Dedifferentiated amniotic fluid mesenchymal stem cell (primary cell): ENCODE measurements at regions not wholly inside any gene's neighbourhood (a gene's known extent, or its start where the extent isn't known, plus 50 kb on each side); places are given as distances from the start of the nearest gene placed in this dataset.

Source experiments
- DNase-seq: peaks from one replicate; pipeline ENCODE4 v3.0.0-alpha.2; 2016; ENCODE audit errors: extremely low spot score

- no peak for DNase-seq
Observed at GRCh38 chr9:119649205-119649604, 280.0 kb upstream of the BRINP1 start.

GRCh38 chr9:119639287-119639955 lies 270.2 kb upstream of the BRINP1 start:
- no peak for DNase-seq

GRCh38 chr9:119634006-119634405 lies 264.8 kb upstream of the BRINP1 start:
- no peak for DNase-seq

DNA sequence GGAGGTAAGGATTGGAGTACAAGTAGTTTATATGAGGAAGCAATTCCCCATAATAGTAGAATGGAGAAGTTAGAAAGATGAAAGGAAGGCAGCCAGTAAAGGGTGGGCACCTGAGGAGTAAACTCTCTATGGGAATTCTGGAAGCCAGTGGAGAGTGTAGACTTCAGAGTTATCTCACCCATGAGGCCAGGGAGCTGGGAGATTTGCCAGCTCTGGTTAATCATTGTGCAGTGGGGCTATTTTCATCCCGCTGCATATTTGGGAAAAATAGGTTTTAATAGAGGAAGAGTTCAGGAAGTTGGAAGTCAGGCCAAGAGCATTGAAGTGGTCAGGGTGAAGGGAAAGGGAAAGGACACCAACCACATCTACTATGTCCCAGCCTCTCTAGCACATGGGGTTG lies 242.3 kb upstream of the BRINP1 start:
- no peak for DNase-seq

DNA sequence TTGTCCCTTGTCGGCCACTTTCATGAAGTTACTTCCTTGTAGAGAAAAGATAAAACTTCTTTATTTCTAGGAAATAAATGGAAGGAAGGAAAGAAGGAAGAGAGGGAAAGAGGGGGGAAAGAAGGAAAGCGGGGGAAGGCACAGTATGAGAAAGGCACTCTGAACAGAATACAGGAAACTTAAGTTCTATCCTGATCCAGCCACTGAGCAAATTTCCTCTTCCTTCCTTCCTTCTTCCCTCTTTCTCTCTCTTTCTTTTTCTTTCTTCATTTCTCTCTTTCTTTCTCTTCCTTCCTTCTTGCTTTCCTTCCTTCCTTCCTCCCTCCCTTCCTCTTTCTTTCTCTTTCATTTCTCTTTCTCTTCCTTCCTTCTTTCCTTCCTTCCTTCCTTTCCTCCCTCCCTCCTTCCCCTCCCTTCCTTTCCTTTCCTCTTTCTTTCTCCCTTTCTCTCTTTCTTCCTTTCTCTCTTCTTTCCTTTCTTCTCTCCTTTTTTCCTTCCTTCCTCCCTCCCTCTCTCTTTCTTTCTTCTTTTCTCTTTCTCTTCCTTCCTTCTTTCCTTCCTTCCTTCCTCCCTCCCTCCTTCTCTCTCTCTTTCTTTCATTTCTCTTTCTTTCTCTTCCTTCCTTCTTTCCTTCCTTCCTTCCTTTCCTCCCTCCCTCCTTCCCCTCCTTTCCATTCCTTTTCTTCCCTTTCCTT lies 240.2 kb upstream of the BRINP1 start:
- DNase-seq: no peak

DNA sequence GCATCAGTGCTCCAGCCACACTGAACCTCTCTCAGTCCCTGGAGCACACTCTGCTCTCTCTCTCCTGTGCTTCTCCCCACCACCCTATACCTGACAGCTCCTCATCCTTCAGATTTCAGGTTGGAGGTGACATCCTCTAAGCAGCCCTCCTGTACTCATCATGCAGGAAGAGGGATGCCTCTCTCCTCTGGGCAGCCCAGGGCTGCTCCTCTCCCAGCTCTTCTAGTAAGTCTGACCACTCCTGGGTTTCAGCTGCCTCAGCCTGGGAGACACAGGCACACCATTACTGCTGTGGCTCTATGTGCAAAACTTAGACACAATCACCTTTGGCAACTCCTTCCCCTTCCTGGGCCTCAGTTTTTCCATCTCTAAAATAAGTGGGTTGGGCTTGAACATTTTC lies 232.4 kb upstream of the BRINP1 start:
- DNase-seq: no peak

DNA sequence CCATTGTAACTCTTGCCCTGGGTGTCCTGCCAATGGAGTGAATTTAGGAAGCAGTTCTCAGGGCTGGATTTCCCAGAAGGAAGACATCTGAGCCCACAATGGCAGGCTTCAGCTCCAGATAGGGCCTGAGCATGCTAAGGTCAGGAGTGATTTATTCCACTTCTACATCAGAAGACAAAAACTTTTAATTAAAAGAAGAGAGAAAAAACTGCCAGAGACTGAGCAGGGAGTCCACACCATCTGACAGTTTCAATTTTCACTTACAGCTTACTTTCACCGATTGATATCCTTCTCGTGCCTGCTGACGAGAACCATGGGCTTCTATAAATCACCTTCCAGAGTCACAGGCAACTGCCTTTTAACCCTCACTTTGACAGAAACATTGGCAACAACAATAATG lies 228.3 kb upstream of the BRINP1 start:
- DNase-seq: no peak

DNA sequence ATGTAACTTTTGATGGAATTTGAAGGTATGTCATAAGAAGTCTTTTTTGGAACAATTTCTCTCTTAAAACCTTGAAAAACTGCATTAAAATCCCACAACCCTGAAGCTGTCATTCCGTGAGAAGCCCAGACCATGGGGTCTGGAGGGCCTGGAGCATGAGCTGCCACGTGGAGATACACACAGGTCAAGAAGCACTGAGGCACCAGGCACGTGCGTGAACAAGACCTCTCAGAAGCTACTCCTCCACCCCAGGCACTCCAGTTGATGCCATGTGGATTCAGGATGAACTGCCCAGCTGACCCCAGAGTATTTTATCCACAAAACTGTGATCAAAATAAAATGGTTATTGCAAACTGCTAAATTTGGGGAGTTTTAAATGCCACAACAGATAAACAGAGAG lies 227.5 kb upstream of the BRINP1 start:
- DNase-seq: no peak

- DNase-seq: no peak
Observed at GRCh38 chr9:119588874-119589744, 219.9 kb upstream of the BRINP1 start.

DNA sequence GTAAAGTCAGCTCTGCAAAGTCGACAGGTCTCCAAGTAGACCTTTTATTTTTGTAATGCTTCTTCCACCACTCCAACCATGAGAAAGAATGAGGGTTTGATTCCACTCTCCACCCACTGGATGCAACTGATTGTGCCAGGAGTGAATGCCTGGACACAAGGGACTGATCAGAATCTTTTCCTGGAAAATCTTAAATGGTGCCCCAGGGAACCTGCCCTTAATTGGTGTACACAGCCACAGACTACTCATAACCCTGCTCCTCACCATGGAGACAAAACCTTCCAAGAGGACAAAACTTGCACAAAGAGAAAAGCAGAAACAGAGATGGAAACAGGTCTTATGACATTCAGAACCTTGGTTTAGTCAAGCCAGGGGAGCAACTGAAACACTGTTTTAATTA lies 208.6 kb upstream of the BRINP1 start:
- DNase-seq: no peak

GRCh38 chr9:119559986-119560385 lies 190.8 kb upstream of the BRINP1 start:
- no peak for DNase-seq

DNA sequence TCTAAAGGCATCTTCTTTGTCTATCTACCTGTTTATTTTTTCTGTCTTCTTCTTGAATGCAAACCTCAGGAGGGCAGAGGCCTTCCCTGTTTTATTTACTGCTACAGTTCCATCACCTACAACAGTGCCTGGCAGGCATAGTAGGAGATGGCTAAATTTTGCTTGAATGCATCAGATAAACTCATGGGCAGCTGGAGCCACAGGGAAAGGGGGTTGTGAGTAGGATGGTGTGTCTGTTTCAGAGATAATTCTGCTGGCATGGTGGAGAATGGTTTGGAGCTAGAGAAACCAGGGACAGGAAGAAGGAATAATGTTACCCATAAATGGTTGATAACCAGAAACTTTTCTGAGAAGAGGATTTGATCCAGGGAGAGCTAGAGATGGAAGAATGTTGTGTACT lies 189.8 kb upstream of the BRINP1 start:
- DNase-seq: no peak

GRCh38 chr9:119556129-119556875 lies 187.1 kb upstream of the BRINP1 start:
- peak; percentile 42 for DNase-seq

DNA sequence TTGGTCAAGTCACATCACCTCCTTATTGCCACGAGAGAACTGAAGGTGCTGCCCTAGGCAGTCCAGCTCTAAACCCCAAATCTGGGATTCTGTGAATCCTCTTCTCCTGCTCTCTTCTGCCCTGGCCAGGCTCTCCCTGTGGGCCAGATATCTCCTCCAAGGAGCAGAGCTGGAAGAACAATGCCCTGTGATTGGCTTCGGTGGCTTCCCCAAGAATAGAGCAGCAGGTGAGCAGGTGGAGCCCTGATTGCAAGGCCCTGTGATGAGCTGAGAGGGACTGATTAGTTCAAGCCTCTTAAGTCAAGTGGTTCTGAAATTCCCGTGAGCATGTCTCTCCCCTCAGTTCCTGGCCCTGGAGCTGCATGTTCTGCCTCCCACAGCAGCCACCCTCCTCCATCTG lies 175.3 kb upstream of the BRINP1 start:
- no peak for DNase-seq

DNA sequence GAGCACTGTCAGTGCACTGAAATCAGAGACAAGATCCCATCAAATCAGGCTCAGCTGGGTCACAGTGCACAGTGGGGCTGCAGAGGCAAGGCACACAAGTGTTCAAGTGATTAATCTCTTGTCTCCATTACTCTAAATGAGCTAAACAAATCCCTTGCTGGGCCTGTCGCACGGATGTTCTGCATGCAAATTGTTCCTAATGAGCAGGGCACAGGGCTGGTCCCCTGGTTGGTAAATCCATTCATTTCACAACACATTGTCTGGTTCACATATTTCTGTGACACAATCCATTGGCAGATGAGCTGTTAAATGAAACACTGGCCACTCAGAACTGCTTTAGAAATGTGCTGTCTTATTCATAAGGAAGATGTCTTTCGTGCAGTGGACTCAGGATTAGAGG lies 167.9 kb upstream of the BRINP1 start:
- DNase-seq: no peak

- DNase-seq: no peak
Observed at GRCh38 chr9:119533504-119533903, 164.3 kb upstream of the BRINP1 start.

- no peak for DNase-seq
Observed at GRCh38 chr9:119526698-119527097, 157.5 kb upstream of the BRINP1 start.

- DNase-seq: no peak
Observed at GRCh38 chr9:119523508-119523907, 154.3 kb upstream of the BRINP1 start.

DNA sequence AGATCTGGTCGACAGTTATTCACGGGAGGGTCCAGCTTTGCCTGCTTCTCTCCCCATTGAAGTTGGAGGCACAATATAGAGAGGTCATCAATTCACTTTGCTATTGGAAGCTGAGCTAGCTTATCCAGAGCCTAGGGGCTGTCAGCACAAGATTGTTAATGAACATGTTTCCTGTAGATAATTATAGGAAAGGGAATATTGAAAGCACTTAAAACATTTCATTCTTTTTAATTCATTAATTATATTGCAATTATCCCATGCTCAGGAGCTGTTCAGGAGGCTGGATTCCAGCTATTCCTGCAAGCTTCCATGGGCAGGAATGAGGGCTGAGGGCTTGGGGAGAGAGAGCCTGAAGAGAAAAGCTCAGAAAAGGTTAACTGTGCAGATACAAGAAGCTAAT lies 153.1 kb upstream of the BRINP1 start:
- no peak for DNase-seq

DNA sequence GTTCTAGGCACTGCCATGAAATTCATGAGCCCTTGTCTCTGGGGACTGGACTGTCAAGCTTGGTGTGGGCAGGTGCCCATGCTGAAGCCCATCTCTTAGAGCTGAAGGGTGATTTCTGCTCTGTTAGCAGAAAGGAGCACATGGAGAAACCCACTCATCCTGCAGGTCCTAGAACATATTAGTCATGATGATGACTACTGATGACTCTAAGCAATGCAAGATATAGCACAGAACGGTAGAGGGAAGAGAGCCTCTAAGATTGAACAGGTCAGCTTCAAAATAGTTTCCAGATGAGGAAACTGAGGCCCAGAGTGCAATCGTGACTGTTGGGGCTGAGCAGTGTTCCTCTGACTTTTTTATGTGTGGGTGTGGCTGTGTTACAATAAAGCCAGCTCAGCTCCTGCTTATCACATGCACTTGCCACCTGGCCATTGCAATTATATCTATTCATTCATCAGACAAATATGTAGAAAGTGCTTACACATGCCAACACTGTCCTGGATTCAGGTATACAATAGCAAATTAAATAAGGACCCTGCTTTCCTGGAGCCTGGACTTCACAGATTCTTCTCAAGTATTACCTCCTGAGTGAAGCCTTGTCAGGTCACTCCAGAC lies 140.2 kb upstream of the BRINP1 start:
- DNase-seq: no peak

DNA sequence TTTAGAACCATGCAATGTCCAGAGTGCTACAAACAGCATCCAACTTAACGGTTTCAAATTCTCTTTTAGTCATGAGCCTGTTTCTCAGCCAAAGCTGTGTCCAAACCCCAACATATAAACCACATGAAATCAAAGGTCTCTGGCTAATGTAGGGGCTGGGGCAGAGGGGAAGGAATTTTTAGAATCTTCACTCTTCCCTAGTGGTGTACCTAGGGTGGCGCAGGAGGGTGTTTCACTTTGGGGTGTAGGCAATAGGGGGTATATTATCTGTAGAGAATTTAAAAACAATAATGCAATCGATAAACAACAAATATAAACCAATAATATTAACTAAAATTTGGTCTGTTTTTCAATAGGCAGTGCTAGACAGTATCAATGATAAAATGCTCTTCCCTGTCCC lies 132.1 kb upstream of the BRINP1 start:
- DNase-seq: no peak
